ENCODE measurements at regions not wholly inside any gene's neighbourhood (a gene's known extent, or its start where the extent isn't known, plus 50 kb on each side); places are given as distances from the start of the nearest gene placed in this dataset.

DNA sequence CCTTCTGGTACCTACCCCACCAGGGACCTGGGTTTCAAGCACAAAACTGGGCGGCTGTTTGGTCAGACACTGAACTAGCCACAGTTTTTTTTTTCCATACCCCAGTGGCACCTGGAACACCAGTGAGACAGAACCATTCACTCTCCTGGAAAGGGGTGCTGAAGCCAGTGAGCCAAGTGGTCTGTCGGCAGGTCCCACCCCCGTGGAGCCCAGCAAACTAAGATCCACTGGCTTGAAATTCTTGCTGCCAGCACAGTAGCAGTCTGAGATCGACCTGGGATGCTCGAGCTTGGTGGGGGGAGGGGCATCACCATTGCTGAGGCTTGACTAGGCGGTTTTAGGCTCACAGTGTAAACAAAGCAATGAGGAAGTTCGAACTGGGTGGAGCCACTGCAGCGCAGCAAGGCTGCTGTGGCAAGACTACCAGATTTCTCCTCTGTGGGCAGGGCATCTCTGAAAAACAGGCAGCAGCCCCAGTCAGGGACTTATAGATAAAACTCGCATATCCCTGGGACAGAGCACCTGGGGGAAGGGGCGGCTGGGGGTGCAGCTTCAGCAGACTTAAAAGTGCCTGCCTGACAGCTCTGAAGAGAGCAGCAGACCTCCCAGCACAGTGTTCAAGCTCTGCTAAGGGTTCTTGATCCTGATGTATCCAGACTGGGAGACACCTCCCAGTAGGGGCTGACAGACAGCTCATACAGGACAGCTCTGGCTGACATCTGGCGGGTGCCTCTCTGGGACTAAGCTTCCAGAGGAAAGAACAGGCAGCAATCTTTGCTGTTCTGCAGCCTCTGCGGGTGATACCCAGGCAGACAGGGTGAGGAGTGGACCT is 223.0 kb downstream of the COX18 start (continued):
- TF ChIP-seq, protein P1, sequence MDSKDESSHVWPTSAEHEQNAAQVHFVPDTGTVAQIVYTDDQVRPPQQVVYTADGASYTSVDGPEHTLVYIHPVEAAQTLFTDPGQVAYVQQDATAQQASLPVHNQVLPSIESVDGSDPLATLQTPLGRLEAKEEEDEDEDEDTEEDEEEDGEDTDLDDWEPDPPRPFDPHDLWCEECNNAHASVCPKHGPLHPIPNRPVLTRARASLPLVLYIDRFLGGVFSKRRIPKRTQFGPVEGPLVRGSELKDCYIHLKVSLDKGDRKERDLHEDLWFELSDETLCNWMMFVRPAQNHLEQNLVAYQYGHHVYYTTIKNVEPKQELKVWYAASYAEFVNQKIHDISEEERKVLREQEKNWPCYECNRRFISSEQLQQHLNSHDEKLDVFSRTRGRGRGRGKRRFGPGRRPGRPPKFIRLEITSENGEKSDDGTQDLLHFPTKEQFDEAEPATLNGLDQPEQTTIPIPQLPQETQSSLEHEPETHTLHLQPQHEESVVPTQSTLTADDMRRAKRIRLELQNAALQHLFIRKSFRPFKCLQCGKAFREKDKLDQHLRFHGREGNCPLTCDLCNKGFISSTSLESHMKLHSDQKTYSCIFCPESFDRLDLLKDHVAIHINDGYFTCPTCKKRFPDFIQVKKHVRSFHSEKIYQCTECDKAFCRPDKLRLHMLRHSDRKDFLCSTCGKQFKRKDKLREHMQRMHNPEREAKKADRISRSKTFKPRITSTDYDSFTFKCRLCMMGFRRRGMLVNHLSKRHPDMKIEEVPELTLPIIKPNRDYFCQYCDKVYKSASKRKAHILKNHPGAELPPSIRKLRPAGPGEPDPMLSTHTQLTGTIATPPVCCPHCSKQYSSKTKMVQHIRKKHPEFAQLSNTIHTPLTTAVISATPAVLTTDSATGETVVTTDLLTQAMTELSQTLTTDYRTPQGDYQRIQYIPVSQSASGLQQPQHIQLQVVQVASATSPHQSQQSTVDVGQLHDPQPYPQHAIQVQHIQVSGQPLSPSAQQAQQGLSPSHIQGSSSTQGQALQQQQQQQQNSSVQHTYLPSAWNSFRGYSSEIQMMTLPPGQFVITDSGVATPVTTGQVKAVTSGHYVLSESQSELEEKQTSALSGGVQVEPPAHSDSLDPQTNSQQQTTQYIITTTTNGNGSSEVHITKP (IDR thresholded peaks at IDR 0.05; ENCODE audit: partially characterized antibody): peak; percentile 91
- TF ChIP-seq ZNF79 (CRISPR knock-in tag; IDR thresholded peaks at IDR 0.05; ENCODE audit: low read depth): peak; percentile 89
- TF ChIP-seq KDM1A (IDR thresholded peaks at IDR 0.05): peak; percentile 18 to 43; a peak in 1 of 4 replicates
- peak; percentile 69; the same call in 1 of the 2 replicates for TF ChIP-seq SMARCE1 (IDR thresholded peaks at IDR 0.05)
- no peak for TF ChIP-seq ZNF699 (CRISPR knock-in tag; IDR thresholded peaks at IDR 0.05; ENCODE audit: insufficient replicate concordance)
- TF ChIP-seq SMARCB1 (IDR thresholded peaks at IDR 0.05; ENCODE audit: insufficient read length, low read depth): no peak
- TF ChIP-seq ZNF77 (CRISPR knock-in tag; IDR thresholded peaks at IDR 0.05): no peak
- TF ChIP-seq TEAD4 (IDR thresholded peaks at IDR 0.05; ENCODE audit: low read length): peak; percentile 64
- no peak for TF ChIP-seq TEAD4 (CRISPR knock-in tag; IDR thresholded peaks at IDR 0.05; ENCODE audit: borderline replicate concordance)
- TF ChIP-seq RAD21 (CRISPR knock-in tag; conservative IDR thresholded peaks at IDR 0.05 in 1 of 2, IDR thresholded peaks at IDR 0.05 in 1 of 2): no peak
- peak; percentile 48; the same call in 1 of the 2 replicates for TF ChIP-seq ELF1 (tag; IDR thresholded peaks at IDR 0.05)
- TF ChIP-seq MAFG (tag; conservative IDR thresholded peaks at IDR 0.05): peak; percentile 58
- peak; percentile 84 for TF ChIP-seq NFE2 (IDR thresholded peaks at IDR 0.05; ENCODE audit: low read depth)
- TF ChIP-seq KLF16 (IDR thresholded peaks at IDR 0.05): 0 out of 2 replicates have a peak, but pooled peaks have one; percentile 31
- TF ChIP-seq JUN (IDR thresholded peaks at IDR 0.05; ENCODE audit: borderline replicate concordance, low read depth, low read length): no peak
- TF ChIP-seq JUN (CRISPR knock-in tag; IDR thresholded peaks at IDR 0.05; ENCODE audit: borderline replicate concordance): no peak
- no peak for TF ChIP-seq COPS2 (conservative IDR thresholded peaks at IDR 0.05)
- TF ChIP-seq CTBP1 (IDR thresholded peaks at IDR 0.05; ENCODE audit: borderline replicate concordance): peak; percentile 94
- peak; percentile 32; the same call in 1 of the 2 replicates for TF ChIP-seq JUND (IDR thresholded peaks at IDR 0.05; ENCODE audit: borderline replicate concordance, low read depth, low read length)
- TF ChIP-seq JUND (tag; IDR thresholded peaks at IDR 0.05; ENCODE audit: borderline replicate concordance, low read depth, low read length): no peak
- TF ChIP-seq ATF7 (IDR thresholded peaks at IDR 0.05): peak; percentile 61; the same call in 1 of the 2 replicates
- TF ChIP-seq EHMT2 (IDR thresholded peaks at IDR 0.05): peak; percentile 11; the same call in 1 of the 2 replicates
- TF ChIP-seq LEF1 (IDR thresholded peaks at IDR 0.05): peak; percentile 87; the same call in 1 of the 2 replicates
- no peak for TF ChIP-seq HNRNPK (IDR thresholded peaks at IDR 0.05; ENCODE audit: low read depth, low read length, poor library complexity, severe bottlenecking)
- peak; percentile 68; the same call in 1 of the 2 replicates for TF ChIP-seq RNF2 (IDR thresholded peaks at IDR 0.05)
- TF ChIP-seq C11orf30 (IDR thresholded peaks at IDR 0.05; ENCODE audit: low read depth): peak; percentile 50; the same call in 1 of the 2 replicates
- TF ChIP-seq MTA3 (IDR thresholded peaks at IDR 0.05; ENCODE audit: borderline replicate concordance): peak; percentile 54; the same call in 1 of the 2 replicates
- TF ChIP-seq MEF2A (IDR thresholded peaks at IDR 0.05; ENCODE audit: control insufficient read depth, low read depth, low read length): no peak
- TF ChIP-seq ZNF717 (CRISPR knock-in tag; IDR thresholded peaks at IDR 0.05): no peak
